Activated CD4-positive, alpha-beta T cell treated with anti-CD3 and anti-CD28 coated beads for 48 hours (primary cell): ENCODE measurements at regions not wholly inside any gene's neighbourhood (a gene's known extent, or its start where the extent isn't known, plus 50 kb on each side); places are given as distances from the start of the nearest gene placed in this dataset.

ENCODE experiments used
- DNase-seq: peaks from one replicate; pipeline ENCODE4 v3.0.0-alpha.2; 2020

DNA sequence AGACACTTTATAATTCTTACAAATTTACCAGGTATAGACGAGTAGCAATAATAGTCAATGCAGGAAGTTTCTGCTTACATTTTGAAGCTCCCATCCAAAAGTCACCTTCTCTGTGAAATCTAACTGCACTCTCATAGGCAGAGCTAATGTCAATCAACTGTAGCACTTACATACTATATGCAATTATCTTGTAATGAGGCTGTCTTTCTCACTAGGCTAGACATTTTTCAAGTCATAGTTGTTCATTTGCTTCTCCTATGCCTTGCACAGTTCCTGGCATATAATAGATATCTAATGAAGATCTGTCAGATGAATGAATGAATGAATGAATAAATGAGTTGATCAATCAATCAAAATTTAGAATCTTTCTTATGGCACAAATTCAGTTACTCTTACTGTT lies 273.0 kb upstream of the DAB1 start:
- DNase-seq = no peak

DNA sequence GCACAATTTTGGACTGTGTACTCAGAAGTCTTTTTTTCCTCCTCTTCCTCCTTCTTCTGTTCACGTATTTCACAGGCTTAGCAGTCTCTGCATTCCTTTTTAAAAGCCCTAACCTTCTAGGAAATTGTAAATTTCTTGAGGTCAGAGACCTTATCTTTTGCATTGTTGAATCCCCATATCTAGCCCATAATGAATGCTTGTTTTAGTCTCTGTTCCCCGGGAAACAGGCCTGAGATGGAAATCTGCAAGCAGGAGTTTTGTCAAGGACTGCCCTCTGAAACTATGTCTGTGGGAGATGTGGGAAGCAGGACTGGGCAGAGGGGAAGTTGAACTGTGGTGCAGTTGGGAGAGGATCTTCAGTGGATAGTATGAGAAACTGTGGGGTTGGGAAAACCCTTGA lies 272.2 kb upstream of the DAB1 start:
- no peak for DNase-seq

DNA sequence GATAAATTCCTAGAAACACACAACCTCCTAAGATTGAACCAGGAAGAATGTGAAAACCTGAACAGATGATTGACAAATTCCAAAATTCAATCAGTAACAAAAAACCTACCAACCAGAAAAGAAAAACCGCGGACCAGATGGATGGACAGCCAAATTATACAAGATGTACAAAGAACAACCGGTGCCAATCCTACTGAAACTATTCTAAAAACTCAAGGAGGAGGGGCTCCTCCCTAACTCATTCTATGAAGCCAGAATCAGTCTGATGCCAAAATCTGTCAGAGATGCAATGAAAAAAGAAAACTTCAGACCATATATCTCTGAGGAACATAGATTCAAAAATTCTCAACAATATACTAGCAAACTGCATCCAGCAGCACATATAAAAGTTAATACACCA lies 262.4 kb upstream of the DAB1 start:
- no peak for DNase-seq

DNA sequence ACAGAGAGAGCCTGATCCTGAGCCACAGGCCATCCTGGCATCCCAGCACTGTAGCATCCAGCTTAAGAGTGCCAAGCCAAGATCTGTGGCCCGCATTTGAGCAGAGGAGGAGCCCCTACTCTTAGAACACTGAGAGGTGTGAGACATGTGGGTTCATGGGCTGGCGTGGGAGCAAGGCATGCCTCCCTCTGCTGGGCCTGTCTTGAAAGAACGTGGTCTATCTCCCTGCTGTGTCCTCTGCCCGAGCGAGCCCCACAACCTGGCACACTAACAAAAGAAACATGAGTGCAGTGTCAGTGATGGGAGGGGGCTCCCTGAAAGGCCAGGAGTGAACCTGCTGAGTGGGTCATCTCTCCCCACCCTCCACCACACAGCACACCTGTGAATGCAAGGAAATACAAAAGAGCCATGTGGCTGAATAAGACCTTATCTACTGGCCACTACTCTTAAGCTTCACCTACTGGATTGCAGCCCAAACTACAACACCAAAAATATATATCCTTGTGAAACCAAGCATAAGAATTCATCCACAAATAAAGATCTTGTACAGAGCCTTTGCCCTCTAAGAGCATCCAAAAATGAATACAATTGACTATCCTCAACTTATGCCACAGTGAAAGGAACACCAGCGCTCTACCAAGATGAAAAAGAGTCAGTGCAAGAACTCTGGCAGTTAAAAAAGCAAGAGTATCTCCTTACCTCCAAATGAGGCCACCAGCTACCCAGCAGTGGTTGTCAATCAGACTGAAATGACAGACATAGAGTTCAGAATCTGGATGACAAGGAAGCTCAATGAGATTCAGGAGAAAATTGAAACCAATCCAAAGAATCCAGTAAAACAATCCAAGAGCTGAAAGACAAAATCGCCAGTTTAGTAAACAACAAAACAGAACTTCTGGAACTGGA lies 259.4 kb upstream of the DAB1 start:
- DNase-seq = no peak

DNA sequence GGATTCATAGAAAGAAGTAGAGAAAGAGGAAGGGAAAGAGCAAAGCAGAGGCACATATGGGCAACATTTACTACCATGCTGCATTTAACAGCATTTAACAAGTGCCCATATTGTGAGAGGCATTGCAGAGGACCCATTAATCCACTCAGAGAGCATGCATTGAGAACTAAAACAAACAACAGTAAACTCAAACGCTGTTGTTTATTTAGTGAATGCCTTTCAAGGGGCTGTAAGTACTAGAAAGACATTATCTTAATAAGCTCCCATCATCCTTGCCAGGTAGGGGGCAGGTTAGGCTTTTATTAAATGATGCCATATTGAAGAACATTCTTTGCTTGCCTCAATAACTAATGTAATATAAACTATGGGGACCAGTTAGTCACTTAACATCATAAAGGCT lies 254.3 kb upstream of the DAB1 start:
- DNase-seq = no peak

DNA sequence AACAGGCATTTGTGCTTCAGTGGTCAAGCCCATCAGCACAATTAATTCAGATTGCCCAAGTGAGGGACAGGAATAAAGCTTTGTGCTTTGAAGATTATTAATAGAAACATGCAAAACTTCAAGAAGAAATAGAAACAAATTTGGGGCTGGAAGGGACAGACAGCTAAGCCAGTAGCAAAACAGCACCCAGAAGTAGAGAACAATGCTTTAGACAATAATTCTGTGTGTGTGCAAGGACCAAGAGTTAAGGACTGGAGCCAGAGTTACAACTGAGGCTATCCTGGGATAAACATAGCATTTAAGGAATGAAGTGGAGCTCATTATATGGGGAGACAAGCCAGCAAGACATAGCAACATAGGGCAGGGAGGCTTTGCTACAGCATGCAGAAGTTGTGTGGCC lies 251.9 kb upstream of the DAB1 start:
- no peak for DNase-seq

DNA sequence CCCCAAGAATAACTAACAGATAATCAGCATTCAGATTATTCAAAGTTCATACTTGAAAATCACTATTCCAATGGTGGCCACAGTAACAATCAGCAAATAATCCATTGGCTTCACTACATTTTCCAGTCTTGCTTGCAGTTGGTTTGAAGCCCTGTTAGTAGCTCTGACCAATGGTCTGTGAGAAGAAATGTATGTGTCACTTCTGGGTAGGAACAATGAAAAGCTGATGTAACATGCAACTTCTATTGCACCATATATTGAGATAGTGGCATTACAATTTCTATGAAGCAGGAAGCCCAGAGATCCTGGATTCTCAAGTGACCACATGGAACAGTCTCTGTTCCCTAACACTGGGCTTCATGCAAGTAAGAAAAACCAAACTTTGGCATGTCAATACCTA lies 250.9 kb upstream of the DAB1 start:
- DNase-seq = no peak

DNA sequence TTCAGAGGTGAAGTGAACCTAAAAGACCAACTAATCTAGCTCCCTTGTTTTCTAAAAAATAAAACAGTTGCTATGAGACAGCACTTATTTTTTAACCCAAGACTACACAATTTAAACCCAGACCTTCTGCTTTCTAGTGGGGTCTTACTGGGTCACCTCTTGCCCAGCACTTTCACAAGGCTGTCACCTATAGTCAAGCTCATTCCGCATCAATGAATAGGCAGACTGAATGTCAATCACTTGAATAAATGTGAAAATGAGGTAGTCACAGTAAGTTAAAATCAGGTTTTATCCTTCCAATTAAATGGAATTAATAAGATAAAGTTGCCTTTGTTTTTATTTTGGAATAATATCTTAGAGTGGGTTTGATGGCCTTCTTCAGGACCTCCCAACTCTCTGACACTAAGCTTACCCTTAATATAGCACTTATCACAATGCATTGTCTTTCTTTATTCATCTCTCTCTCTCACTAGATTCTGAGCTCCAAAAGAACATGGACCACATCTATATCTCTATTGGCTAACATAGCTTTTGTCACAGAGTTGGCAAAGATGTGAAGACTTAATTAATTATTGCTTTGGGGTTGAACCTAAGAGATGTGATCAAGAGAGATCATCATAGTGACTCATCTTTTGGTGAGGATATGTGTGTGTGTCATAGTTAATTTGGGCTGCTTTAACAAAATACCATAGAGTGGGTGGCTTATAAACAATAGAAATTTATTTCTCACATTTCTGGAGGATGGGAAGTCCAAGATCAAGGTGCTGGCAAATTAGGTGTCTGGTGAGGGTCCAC lies 248.7 kb upstream of the DAB1 start:
- no peak for DNase-seq

DNA sequence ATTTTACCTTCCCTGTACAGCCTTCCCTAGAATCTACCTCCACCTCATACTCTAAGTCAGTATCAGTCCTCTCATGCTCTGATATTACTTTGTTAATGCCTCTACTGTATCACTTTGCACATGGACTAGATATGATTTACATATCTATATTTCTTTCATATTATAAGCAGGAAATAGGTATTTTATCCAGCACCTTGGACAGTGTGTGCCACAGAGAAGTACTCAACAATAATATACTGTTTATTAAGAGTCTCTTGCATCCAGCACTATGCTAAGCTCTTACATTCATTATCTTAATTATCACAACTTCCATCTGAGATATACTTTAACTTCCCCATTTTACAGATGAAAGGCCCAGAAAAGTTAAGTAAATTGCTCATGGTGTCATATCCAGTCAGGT lies 247.9 kb upstream of the DAB1 start:
- no peak for DNase-seq

DNA sequence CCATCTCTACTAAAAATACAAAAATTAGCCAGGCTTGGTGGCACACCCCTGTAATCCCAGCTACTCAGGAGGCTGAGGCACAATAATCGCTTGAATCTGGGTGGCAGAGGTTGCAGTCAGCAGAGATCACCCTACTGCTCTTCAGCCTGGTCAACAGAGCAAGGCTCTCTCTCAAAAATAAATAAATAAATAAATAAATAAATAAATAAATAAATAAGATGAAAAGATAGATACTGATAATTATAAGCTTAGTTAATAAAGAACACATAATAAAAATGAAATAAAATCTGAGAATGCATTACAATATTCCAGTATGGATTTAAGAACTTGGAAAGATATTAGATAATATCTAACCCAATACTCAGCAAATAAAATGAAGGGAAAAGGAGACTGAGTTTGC lies 235.9 kb upstream of the DAB1 start:
- DNase-seq = no peak

DNA sequence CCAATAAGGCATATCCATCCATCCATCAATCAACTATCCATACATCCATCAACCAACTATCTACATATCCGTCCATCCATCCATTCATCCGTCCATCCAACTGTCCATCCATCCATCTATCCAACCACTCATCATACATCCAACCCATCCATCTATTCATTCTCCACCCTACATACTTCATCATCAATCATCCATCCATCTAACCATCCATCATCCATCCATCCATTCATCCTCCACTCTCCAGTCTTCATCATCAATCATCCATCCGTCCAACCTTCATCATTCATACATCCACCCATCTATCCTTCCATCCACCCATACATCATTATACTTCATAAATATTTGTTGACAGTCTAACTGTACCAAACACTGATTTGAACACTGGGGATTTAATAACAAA lies 231.3 kb upstream of the DAB1 start:
- DNase-seq = no peak

DNA sequence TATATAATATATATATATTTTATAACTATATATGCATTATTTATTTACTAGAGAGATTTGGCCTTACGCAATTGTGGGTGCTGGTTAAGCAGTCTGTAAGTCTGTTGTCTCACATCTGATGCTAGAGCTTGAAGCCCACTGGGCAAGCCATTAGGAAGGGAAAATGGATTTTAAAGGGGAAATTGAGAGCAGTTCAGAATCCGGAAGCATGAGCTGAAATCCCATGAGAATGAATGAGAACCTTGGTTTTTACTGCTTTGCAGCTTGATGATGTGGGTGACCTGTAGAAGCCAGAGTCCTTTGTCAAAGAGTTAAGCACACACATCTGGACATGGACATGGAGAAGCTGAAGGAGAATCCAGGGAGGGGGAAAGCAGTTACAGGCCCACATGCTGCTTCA lies 220.8 kb upstream of the DAB1 start:
- DNase-seq = no peak

DNA sequence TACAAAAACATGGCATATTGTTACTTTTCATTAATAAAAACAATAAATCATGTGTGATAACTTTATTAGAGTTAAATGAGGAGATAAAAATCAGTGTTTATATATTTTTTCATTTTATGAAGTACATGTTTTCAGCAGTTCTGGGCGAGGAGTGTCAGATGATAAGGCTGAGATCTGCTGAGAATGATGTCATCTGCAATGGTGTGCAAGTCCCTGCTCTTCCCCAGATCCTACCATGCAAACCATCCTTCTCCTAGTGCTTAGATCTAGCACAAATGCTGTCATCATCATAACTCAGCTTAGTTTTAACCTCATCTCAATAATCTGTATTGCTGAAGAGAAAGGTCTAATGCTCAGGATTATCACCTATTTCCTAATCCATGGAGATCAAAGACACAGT lies 214.4 kb upstream of the DAB1 start:
- no peak for DNase-seq

DNA sequence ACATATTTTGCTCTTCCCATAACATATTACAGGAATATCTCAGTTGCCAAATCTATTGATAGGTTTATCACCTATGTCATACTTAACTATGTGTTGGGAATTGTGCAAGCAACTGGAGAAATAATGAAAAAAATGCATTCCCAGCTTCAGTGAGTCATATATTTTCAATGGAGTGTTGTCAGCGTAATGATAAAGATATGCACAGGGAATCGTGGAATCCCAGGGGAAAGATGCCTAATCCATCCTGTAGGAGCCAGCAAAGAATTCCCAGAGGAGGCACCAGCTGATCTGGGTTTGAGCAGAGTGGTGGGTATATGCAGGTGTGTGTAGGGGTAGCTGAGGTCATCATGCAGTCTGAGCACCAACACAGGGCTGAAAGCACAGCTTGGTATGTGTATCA lies 213.3 kb upstream of the DAB1 start:
- DNase-seq = no peak

DNA sequence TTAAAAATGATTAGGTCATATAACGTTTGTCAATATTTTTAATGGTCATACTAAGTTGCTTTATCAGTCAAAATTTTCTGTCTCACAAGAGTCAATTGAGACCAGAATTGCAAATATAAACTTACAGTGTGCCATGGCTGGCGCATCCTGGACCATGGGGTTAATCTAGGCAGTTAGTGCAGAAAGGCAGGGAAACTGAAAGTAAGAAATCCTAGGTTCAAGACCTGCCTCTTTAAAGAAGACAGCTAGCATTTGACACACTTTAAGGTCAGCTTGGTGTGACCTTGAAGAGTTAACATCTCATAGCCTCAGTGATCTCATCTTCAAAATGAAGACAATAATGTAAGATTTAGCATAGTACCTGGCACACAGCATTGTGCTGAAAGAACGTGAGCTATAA lies 210.0 kb upstream of the DAB1 start:
- no peak for DNase-seq

DNA sequence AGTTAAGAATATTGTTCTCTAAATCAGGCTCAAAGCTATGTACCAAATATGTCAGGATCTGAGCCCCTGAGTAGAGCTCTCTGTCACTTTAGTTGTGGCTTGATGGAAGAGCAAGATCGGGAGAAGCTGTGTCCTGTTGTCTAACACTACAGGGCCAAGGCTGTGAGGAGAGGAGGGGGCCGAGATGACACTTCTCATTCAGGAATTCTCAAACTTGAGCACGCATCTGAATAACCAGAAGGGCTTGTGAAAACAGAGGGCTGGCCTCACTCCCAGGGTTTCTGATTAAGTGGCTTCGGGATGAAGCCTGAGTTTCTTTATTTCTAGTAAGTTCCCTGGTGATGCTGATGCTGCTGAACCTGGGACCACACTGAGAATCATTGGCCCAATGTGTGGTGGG lies 209.2 kb upstream of the DAB1 start:
- no peak for DNase-seq

DNA sequence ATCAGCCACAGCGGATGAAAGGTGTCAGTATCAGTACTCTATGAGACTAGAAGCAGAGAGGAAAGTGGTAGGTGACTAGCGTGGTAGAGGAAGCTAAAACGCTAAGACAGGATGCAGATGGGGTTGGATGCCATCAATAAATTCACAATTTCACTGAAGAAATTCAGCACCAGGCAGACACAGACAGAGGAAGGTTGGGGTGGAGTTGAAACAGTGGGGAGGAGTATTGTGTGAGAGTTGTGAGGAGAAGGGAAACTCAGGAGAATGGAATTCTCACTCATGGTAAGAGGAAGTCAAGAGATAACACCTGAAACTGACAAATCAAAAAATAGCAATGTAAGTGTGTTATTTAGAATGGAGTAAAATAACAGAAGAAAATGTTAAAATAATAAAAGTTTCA lies 208.5 kb upstream of the DAB1 start:
- DNase-seq = no peak

DNA sequence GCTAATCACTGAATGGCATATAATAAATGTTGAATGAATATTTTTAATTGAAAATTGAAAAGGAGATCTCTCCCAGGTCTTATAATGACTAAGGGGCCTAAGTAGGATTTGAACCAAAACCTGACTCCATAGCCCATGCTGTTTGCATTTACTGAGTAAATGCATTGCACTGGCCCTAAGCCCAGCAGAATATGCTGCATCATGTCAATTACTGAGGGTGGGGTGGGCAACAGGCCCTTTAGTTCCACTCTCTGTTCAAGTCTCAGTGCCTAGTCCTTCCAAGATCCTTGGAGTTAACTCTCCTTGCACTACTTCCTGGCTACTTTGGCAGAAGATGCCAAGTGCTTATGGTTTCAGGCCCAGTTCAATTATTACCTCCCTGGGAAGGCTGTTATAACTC lies 203.8 kb upstream of the DAB1 start:
- no peak for DNase-seq

DNA sequence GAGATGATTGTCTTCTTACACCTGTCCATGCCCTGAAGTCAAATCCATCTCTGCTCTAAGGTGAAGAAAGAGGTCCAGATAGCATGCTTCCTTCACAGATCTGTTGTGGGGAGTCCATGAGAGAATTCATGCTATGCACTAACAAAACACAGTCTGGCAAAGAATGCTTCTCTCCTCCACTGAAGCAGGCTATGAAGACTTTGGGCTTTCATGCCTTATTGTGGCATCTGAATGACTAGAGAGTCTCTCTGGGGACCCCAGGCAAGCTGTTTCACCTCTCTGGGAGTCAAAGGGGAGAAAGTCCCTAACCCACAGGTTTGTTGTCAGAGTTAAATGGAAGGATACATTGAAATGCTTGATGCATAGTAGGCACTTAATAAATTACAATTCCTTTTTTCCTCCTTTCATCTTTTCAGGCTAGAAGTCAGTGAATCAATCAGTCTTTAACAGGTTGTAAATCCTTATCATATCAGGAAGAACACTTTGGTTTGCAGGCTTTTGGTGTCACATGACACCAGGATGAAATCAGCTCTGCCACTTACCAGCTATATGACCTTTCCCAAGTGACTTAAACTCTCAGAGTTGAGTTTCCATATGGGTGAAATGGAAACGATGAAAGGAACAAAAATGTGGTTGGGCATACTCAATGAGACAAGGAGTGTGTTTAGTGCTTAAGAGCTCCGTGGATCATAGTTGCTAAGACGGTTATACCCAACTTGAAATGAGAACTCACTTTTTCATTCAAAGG lies 200.1 kb upstream of the DAB1 start:
- no peak for DNase-seq

DNA sequence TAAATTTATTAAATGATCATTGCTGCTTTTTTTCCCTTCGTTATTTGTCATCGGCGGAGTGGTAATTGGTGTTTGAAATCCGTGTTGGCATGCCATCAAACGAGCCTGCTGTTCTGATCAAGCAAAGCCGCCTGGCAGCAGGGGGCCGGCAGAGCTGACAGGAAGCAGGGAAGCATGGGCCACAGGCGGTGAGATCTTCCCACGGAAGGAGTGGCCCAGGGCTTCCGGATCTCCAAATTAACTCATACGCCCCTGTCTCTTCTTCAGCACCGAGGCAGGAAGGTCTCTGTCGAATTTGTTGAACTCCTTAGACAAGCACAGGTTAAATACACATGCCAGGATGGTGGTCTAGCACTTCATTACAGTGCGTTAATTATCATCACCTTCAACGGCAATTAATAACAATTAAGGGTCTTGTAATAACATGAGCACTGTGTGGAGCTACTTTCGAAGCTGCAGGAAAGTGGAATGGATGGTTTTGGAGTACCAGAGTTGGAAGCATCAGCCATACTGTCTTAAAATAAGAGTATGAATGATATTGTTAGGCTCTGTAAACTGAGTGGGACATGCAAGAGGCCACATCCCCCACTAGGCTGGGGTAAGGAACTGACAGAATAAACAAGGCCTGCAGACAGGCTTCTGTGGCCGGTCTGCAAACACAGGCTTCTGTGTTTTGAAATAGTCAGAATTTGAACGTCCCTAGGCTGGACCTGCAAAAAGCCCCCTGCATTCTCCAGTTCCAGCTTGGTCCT lies 199.4 kb upstream of the DAB1 start:
- no peak for DNase-seq

DNA sequence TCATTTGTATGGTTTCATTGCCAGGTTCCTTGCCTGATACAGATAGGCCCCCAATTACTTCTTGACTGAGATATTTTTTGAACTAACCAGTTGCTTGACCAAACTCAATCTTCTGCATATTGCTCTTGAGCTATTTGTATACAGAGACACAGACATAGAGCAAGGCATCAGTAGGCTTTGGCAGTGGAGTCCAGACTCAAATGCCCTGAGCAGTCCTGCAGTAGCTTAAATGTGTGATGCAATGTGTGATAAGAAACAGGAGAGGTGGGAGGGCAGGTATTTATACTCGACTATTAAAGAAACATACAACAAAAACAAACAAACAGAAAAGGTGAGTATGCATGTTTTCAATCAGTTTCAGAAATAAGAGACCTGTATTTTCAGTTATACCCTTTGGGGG lies 197.9 kb upstream of the DAB1 start:
- no peak for DNase-seq

DNA sequence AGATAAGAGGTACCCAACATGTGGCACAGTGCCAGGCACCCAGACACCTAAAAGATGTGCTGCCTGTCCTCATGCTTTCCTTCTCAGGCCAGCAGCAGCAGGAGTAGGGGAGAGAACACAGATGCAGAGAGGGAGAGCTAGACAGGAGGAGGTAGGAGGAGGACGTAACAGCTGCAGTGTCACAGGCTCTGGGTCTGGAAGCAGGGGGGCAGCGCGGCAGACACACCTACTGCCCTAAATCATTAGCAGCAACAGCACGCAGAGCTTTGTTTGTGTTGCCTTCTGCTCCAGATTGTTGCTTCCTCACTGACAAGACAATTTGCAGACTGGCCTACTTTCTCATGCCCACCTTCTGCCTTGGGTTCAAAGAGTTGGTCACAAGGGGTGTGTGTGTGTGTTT lies 196.7 kb upstream of the DAB1 start:
- DNase-seq = no peak

DNA sequence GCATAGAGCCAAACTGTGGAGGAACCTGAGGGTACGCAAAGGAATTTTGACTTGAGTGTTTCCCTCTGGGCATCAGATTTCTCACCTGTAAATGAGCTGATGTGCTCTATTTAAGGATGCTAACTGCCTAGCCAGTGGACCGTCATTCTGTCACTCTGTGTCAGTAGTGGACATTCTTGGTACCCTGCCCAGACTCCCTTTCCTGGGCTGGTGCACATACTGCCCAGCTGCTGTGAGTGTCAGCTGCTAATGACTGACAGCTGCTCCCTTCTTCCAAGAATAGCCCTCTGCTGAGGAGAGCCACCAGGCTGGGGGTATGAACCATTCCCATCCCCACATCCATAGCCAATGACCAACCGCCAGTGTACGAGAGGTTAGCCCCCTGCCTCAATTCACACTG lies 193.1 kb upstream of the DAB1 start:
- DNase-seq = no peak
